Esophagus squamous epithelium (tissue), 4 donors: ENCODE measurements at regions not wholly inside any gene's neighbourhood (a gene's known extent, or its start where the extent isn't known, plus 50 kb on each side); places are given as distances from the start of the nearest gene placed in this dataset.

ENCODE experiments used
- POLR2A ChIP-seq, 4 donors: fragments of 450-650 bp; IDR thresholded peaks; one replicate each; pipeline ENCODE4 v1.6.1; 2017; ENCODE audit warnings: antibody characterized with exemption in 4 of 4, mild to moderate bottlenecking in 4 of 4, moderate library complexity in 3 of 4
- TF ChIP-seq, protein P1 (sequence below), 6 experiments: fragments of 450-650 bp in 4 of 6; fragments of 200-600 bp in 2 of 6; sonication (generic) in 2 of 6; IDR thresholded peaks; one replicate each; pipeline ENCODE4 v1.5.1; 2016 to 2019; ENCODE audit warnings: antibody characterized with exemption in 6 of 6, mild to moderate bottlenecking in 4 of 6, moderate library complexity in 4 of 6

DNA sequence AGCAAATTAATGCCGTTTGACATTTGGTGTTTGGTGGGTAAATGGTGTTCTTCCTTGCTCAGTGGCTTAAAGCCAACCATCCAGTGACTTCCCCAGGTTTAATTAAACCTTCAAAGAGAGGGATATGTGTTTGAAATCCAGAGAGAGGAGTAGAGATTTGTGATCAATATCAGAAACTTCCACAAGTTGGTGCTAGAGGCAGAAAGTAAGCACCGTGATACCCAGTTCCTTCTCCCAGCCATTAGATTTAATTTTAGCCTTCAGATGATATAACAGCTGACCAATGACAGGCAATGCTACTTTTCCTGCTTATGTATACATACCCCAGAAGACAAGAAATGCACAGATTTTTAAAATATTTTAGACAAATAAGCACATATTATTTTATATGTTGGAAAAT is 398.5 kb downstream of the CDH2 start:
- TF ChIP-seq POLR2A (IDR thresholded peaks at IDR 0.05): no peak
- TF ChIP-seq, protein P1, sequence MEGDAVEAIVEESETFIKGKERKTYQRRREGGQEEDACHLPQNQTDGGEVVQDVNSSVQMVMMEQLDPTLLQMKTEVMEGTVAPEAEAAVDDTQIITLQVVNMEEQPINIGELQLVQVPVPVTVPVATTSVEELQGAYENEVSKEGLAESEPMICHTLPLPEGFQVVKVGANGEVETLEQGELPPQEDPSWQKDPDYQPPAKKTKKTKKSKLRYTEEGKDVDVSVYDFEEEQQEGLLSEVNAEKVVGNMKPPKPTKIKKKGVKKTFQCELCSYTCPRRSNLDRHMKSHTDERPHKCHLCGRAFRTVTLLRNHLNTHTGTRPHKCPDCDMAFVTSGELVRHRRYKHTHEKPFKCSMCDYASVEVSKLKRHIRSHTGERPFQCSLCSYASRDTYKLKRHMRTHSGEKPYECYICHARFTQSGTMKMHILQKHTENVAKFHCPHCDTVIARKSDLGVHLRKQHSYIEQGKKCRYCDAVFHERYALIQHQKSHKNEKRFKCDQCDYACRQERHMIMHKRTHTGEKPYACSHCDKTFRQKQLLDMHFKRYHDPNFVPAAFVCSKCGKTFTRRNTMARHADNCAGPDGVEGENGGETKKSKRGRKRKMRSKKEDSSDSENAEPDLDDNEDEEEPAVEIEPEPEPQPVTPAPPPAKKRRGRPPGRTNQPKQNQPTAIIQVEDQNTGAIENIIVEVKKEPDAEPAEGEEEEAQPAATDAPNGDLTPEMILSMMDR (IDR thresholded peaks at IDR 0.05): peak in 2 of 6 experiments; percentile 19 to 48
